ENCODE measurements at regions not wholly inside any gene's neighbourhood (a gene's known extent, or its start where the extent isn't known, plus 50 kb on each side); places are given as distances from the start of the nearest gene placed in this dataset.

GRCh38 chr13:99086267-99087097, 108.6 kb upstream of the DOCK9 start:
- Histone ChIP-seq H3K14ac (ENCODE audit: insufficient read depth, low read length) (peak overlapping the region; percentile 8; the same call in 1 of the 2 replicates), H3K23ac (ENCODE audit: insufficient read length, low read depth, low read length) (no peak overlapping the region), H3K23me2 (ENCODE audit: insufficient read length, low read depth, low read length, poor library complexity, severe bottlenecking) (peaks cover 26% of the 10 kb centered on the region), H3K9me3 (ENCODE audit: control insufficient read depth, low read depth, low read length) (no peaks in the 10 kb centered on the region), H2BK20ac (ENCODE audit: low read depth, low read length, poor library complexity, severe bottlenecking) (no peak overlapping the region), H2BK12ac (ENCODE audit: insufficient read length, low read depth, low read length) (no peak overlapping the region), H4K5ac (ENCODE audit: insufficient read length, low read depth, low read length) (no peak overlapping the region), H4K20me1 (ENCODE audit: control insufficient read depth, insufficient read depth, insufficient read length) (no peaks in the 10 kb centered on the region), H2BK120ac (ENCODE audit: low read depth, low read length, poor library complexity, severe bottlenecking) (no peak overlapping the region), H3K56ac (ENCODE audit: insufficient read length, low read depth, low read length) (no peak overlapping the region), H3T11ph (ENCODE audit: low read length) (no peak overlapping the region), H3K4me1 (ENCODE audit: insufficient read depth, low read length) (peaks cover 2% of the 10 kb centered on the region; the same call in 1 of the 2 replicates), H3K18ac (ENCODE audit: insufficient read length, low read depth, low read length) (no peak overlapping the region), H3K27ac (ENCODE audit: insufficient read length, low read depth, low read length) (no peak overlapping the region), H3K27me3 (ENCODE audit: insufficient read depth, low read length) (peaks cover 7% of the 10 kb centered on the region; the same call in 1 of the 2 replicates), H3K4ac (ENCODE audit: low read depth, low read length) (no peak overlapping the region), H2AK5ac (ENCODE audit: insufficient read length, low read length) (no peak overlapping the region), H3K79me1 (ENCODE audit: insufficient read depth, low read depth, low read length, poor library complexity, severe bottlenecking) (no peaks in the 10 kb centered on the region), H3K9ac (ENCODE audit: extremely low read depth, insufficient read length, low read length) (no peak overlapping the region), H2BK5ac (ENCODE audit: insufficient read length, low read length) (no peak overlapping the region), H2BK15ac (ENCODE audit: low read depth, low read length) (no peak overlapping the region), H4K91ac (ENCODE audit: insufficient read length, low read depth, low read length) (peak overlapping the region; percentile 33), H3K79me2 (ENCODE audit: insufficient read depth, low read length) (no peaks in the 10 kb centered on the region), H3K4me2 (ENCODE audit: insufficient read depth, insufficient read length, low read length) (peak overlapping the region; percentile 98), H2AFZ (ENCODE audit: low read length) (no peak overlapping the region), H4K8ac (replicated peaks; ENCODE audit: insufficient read length, low read depth, low read length) (no peak overlapping the region)
- WGBS (ENCODE audit: extremely low coverage, insufficient read length, low lambda C conversion rate) = no CpG with 5 or more reads among the region's 130 CpGs
- DNase-seq = peak; percentile 43
- H3K27ac Mint-ChIP-seq = no peak overlapping the region
- peak overlapping the region; percentile 86 to 93 for H3K4me3 Mint-ChIP-seq
- peaks cover 26% of the 10 kb centered on the region for H3K27me3 Mint-ChIP-seq (ENCODE audit: low read depth)
- H3K9me3 Mint-ChIP-seq = no peaks in the 10 kb centered on the region; a peak in 1 of 5 replicates
- H3K36me3 Mint-ChIP-seq (ENCODE audit: insufficient read depth in 1 of 3, low read depth in 3 of 3) = no peaks in the 10 kb centered on the region
- H3K4me1 Mint-ChIP-seq = peaks cover 17 to 22% of the 10 kb centered on the region in 2 experiments
- no peak for TF ChIP-seq CTCF (conservative IDR thresholded peaks at IDR 0.05)
